GM18517 (cell line): ENCODE measurements at regions not wholly inside any gene's neighbourhood (a gene's known extent, or its start where the extent isn't known, plus 50 kb on each side); places are given as distances from the start of the nearest gene placed in this dataset.
"Not testable (repeated sequence)": the region's sequence is repeated elsewhere in the genome, so short reads cannot be mapped to it uniquely, and the experiment has no call there.

Experiments used
- ATAC-seq: cut with Tn5 transposase; IDR thresholded peaks from one replicate; pipeline ENCODE4 v1.9.1; 2021; ENCODE audit warnings: mild to moderate bottlenecking, moderate library complexity; ENCODE audit not compliant: unreplicated experiment

- not testable (repeated sequence) for ATAC-seq
Measured at GRCh38 chr5:93933269-93933668, 191.9 kb upstream of the POU5F2 start.

- no peak for ATAC-seq
Measured at GRCh38 chr5:93930098-93930497, 188.7 kb upstream of the POU5F2 start.

GRCh38 chr5:93929131-93929530 lies 187.7 kb upstream of the POU5F2 start:
- ATAC-seq: no peak

DNA sequence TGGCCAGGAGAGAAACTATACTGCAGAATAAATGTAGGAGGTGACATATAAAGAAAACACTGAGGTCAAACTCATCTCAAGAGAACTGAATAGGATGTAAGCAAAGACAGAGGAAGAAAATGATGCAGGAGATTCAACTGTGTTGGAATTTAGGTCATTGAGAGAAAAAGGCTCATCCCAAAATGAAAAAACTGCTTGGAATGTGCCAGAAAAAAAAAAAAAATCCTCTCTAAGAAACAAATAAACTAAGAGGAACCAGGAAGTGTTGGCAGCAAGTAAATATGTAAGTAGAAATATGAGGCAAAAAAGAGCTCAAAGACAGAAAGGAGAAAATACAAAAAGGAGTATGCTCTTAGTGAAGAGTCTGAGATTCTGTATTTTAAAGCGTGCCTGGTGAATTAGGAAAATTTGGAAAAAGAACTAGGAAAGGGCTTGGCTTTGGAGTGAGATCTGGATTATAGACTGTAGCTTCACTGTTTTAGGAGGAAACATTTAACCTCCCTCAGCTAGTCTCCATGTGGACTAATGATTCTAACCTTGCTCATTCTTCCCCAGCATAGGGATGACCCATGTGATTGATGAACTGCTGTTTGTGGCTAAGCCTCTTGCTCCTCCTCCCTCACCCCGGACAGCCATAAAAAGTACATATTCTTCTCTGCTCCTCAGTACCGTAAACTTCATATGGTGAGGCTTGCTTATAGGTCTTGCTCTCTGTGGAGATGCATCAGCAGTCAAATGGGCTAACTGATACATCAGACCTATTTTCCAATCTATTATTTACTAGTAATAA lies 185.6 kb upstream of the POU5F2 start:
- ATAC-seq: no peak

- ATAC-seq: no peak
Measured at GRCh38 chr5:93925321-93925720, 183.9 kb upstream of the POU5F2 start.

DNA sequence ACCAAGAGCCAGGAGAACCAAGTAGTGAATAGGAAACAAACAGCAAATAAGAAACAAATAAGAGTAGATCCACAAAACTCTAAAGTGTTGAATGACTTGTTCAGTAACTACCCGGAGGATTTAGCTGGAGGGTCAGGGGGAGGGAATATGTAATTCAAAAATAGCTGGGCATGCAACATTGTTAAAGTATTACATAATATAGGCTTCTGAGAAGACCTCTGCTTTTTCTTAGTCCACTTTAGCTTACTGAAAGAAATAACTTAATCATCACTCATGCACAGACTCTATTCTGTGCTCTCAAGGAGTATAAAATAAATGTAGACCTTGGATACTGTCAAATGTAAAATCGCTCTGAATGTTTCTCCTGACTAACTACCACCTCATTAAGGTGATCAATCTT lies 183.2 kb upstream of the POU5F2 start:
- ATAC-seq: no peak

DNA sequence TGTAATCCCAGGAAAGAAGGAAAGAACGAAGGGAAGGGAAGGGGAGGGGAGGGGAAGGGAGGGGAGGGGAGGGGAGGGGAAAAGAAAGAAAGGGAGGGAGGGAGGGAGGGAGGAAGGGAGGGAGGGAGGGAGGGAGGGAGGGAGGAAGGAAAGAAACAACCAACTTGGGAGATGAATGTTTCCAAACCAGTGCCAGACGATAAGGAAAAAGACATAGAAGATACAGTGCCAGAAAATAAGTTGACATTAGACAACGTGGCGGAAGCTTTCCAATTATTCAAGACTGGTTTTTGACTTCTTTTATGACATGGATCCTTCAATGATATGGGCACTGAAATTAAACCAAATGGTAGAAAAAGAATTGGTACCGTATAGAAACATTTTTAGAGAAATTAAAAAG lies 181.2 kb upstream of the POU5F2 start:
- no peak for ATAC-seq

- ATAC-seq: no peak
Measured at GRCh38 chr5:93921001-93921400, 179.6 kb upstream of the POU5F2 start.

- ATAC-seq: no peak
Measured at GRCh38 chr5:93916872-93917271, 175.5 kb upstream of the POU5F2 start.

DNA sequence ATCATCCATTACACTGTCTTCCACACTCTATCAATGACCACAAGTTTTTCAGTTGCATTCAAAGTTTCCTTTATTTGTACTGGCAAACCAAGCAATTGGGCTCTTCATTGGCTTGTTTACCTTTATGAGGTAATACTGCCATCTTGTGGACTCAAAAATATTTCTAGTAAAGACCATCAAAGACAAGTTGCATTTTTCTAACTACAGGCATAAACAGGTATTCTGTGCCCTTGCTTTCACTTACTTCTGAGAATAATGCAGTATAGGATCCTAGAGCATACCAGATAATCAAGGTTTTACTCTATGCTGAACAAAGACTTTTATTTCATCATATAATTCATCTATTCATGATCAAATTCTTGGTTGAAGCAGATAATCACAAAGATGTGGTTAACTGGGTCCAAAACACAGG lies 173.7 kb upstream of the POU5F2 start:
- ATAC-seq: peak; percentile 75

- ATAC-seq: no peak
Measured at GRCh38 chr5:93911609-93912008, 170.2 kb upstream of the POU5F2 start.

- ATAC-seq: no peak
Measured at GRCh38 chr5:93909356-93909755, 168.0 kb upstream of the POU5F2 start.

DNA sequence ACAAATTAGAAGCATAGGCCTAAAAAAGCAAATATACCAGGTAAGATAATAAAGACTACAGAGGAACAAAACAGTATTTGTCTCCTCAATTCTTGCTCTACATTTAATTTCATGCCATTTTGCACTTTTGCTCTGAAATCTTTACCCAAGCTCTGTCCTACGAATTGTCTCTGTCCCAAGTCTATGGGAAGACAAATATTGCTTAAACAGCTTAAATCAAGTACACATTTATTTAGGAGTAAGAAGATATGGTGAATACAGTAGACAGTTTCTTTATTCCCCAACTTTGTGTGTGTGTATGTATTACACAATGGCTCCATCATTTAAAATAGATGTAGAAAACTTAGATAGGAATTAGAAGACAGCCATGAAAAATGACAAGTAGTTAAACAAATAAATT lies 163.5 kb upstream of the POU5F2 start:
- no peak for ATAC-seq

DNA sequence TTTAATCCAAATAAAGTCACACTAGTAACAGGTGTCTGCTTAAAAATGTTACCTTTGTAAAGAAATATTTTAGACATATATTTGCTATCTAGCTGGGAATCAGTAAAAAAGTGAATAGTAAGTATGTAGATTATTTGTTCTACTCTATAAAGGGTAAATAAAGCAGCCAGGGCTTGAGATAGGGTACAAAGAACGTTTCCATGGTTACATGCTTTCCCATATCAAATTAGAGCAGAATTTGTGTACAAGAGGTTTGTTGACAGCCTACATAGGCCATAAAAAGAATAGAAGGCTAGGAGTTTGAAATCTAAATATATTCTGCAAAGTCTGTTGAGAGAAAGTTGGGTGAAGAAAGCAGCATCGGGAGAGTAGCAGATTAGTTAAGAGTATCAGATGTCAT lies 160.9 kb upstream of the POU5F2 start:
- no peak for ATAC-seq

- peak; percentile 91 for ATAC-seq
Measured at GRCh38 chr5:93899026-93899600, 157.7 kb upstream of the POU5F2 start.

- no peak for ATAC-seq
Measured at GRCh38 chr5:93894601-93895354, 153.4 kb upstream of the POU5F2 start.

DNA sequence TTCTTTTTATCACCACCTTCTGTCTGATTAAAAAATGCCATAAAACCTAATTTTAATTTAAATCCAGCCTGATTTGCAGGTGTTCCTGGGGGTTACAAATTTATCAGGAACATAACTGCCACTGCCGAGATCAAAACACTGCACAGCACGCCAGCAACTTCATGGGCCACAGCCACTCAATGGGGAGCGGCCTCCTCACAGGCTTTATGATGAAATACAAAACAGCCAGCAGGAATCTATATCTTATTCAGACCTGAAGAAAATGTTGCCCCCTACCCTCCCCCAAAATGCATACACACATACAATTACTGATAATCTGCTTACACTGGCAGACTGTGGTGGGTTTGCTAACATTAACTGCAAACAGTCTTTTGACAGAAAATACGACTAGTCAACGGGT lies 151.7 kb upstream of the POU5F2 start:
- ATAC-seq: no peak

GRCh38 chr5:93892481-93892880 lies 151.1 kb upstream of the POU5F2 start:
- no peak for ATAC-seq

- no peak for ATAC-seq
Measured at GRCh38 chr5:93891491-93892480, 150.4 kb upstream of the POU5F2 start.

GRCh38 chr5:93890657-93891056 lies 149.3 kb upstream of the POU5F2 start:
- ATAC-seq: no peak

DNA sequence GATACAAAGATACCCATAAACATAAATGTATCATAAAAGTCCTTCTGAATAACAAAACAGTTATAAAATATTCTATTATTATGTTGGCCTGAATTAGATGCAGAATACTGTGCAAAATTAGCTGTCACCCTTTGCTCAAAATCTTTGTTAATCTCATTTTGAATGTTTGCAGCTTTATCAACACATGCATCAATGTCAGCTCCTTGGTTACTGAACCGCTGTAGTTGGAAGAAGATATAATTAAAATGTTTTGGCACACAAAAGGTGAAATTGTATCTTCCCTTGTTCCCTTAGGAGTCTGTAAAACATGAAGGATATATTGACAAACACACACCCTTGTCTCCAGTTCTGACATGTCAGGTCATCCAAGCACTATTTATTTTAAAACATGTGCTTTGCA lies 146.3 kb upstream of the POU5F2 start:
- no peak for ATAC-seq
